Fibroblast of pulmonary artery (primary cell): ENCODE measurements at regions not wholly inside any gene's neighbourhood (a gene's known extent, or its start where the extent isn't known, plus 50 kb on each side); places are given as distances from the start of the nearest gene placed in this dataset.

ENCODE experiments used
- DNase-seq: peaks from one replicate; pipeline ENCODE4 v3.0.0-alpha.2; 2010; ENCODE audit warnings: low read depth
- H3K4me3 ChIP-seq: replicated peaks from 2 replicates; pipeline ENCODE4 v1.5.1; 2011; ENCODE audit warnings: low read depth, mild to moderate bottlenecking, control low read depth, low read length, moderate library complexity
- TF ChIP-seq, protein P1 (sequence below): IDR thresholded peaks from 2 replicates; pipeline ENCODE4 v1.5.1; 2011; ENCODE audit warnings: mild to moderate bottlenecking, control low read depth, low read length, inconsistent platforms; ENCODE audit errors: missing control alignments

DNA sequence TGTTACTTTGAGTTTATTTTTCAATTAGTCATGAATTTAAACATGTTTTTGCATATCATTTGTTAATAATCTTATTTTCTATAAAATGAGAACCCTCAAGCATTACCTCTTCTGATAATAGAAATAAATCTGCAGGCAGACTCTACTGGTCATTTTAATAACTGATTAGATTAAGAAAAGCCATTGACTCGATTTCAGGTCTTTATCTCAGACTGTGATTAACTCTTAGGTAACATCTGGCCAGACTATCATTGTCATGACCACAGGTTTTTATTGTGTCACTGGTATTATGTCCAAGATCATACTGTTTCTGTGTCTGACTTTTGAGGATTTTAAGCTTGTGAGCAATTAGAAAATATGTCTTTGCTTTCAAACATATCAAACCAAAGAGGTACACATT is 83.6 kb upstream of the SLC13A1 start:
- DNase-seq, result no peak
- TF ChIP-seq, protein P1, sequence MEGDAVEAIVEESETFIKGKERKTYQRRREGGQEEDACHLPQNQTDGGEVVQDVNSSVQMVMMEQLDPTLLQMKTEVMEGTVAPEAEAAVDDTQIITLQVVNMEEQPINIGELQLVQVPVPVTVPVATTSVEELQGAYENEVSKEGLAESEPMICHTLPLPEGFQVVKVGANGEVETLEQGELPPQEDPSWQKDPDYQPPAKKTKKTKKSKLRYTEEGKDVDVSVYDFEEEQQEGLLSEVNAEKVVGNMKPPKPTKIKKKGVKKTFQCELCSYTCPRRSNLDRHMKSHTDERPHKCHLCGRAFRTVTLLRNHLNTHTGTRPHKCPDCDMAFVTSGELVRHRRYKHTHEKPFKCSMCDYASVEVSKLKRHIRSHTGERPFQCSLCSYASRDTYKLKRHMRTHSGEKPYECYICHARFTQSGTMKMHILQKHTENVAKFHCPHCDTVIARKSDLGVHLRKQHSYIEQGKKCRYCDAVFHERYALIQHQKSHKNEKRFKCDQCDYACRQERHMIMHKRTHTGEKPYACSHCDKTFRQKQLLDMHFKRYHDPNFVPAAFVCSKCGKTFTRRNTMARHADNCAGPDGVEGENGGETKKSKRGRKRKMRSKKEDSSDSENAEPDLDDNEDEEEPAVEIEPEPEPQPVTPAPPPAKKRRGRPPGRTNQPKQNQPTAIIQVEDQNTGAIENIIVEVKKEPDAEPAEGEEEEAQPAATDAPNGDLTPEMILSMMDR, result no peak
- H3K4me3 ChIP-seq, result no peak overlapping the region

DNA sequence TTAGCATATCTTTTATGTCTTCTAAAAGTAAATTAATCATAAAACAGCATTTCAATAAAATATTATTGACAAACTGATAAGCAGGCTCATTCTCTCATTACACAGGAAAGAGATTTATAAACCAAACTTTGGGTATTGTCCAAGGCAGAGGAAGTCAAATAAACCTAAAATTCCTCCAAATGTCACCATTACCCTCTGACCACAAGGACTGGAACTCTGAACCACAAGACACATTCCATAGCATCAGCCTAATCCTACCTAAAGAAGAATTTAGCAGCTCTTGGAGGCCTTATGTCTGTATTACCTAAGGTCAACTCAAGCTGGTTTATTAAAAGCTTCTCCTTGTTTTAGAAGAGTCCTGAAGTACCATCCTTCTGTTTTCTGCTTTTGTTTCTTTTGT is 82.4 kb upstream of the SLC13A1 start:
- TF ChIP-seq, protein P1, result no peak
- peak; percentile 24 for DNase-seq
- no peak overlapping the region for H3K4me3 ChIP-seq

DNA sequence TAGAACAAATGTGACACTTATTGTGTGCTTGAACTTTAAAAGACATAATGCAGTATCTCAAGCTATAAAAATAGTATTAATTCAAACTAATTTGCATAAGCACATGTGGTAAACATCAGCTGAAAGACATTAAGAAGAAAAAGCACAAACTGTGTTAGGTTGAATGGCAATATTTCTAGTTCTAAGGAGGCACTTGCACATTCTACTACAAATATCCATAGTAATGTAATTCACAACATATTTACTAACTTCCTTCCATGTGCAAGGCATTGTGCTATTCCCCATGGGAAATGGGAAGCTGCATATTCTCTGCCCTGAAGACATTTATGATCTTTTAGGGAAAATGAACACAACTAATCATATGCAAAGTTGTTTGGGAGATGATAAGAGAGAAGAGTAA is 80.2 kb upstream of the SLC13A1 start:
- TF ChIP-seq, protein P1, result no peak
- no peak for DNase-seq
- no peak overlapping the region for H3K4me3 ChIP-seq

DNA sequence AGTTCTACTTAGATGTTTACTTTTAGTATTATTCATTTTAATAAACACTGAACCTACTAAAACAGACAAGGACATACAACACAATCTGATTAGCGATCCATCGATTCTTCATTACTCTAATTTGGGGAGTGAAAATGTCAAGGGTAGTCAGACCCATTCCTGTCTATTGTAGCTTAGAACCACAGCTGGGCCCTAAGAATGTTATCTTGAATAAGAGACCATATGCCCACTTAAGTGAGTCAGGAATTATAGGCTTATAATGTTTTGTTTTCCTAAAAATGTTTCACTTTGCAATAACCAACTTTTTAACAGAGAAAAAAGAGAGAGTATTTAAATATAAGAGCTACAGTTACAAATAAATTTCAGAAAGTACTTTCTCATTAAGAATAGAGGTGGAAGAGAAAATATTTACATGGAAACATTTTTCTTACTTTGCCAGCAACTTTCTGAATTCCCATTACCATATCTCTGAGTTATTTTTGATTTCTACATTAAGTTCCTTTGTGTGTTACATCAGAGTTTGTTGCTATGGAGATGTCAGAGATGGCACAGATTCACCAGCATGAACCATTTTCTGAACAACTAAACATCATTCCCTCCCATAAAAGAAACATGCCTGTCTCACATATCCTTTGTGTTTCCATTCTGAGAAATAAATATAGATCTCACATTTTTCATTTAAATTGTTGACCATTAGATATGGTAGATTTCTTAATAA is 75.4 kb upstream of the SLC13A1 start:
- no peak overlapping the region for H3K4me3 ChIP-seq
- TF ChIP-seq, protein P1, result no peak
- DNase-seq, result peak; percentile 93

DNA sequence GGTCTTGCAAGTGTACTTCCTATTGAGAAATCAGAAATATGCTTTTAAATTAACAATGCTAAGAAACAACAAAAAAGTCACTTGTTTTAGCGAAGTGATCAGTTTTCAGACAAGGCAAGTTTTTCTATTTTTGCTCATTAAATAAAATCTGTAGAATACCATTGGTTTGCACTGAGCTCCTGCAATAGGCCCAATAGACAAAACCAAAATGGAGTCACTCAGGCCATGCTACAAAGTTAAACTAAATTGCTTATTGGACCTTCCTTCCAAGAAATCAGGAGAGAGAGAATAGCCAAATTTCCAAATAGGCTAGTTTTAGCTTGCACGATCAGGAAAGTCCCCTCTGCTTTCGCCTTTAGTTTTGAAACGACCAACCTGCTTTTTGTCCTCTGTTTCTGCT is 73.4 kb upstream of the SLC13A1 start:
- no peak for DNase-seq
- H3K4me3 ChIP-seq, result no peak overlapping the region
- TF ChIP-seq, protein P1, result no peak

DNA sequence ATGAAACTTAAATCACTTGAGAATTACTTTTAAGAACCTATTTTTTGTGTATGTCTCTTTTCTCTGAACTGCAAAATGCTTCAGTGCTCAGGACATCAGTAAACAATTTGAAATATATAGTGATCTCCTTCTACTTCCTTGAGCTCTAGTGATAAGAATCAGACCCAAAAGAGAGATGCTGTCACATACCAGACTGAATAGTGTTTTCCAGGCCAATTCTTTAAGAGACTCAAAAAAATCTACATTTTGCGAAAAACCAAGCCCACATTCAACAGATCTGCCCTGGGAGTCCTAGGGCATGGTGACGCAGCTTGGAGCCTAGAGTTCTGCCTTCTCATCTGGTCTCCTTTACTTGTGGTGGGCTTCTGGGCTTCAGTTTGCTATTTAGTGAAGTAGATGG is 72.1 kb upstream of the SLC13A1 start:
- TF ChIP-seq, protein P1, result no peak
- DNase-seq, result no peak
- no peak overlapping the region for H3K4me3 ChIP-seq

DNA sequence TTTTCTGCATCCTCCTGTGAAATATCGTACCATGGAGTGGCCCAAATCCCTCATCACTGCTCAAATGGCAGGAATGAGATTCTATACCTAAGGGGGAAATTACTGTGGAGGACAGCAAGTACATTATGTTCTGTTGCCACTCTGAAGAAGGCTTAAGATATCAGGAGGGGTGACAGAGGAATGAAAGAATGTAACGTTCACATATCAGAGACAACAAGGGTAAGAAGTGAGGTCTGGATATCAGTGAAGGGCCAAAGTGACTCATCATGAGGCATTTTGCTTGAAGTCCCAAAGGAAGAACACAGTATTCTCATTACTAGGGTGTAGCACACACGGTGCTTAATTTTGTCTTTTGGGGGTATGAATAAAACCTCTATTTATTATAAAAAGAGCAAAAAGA is 71.5 kb upstream of the SLC13A1 start:
- no peak overlapping the region for H3K4me3 ChIP-seq
- TF ChIP-seq, protein P1, result no peak
- peak; percentile 74 for DNase-seq
